Neural progenitor cell (in vitro differentiated cells): ENCODE measurements at regions not wholly inside any gene's neighbourhood (a gene's known extent, or its start where the extent isn't known, plus 50 kb on each side); places are given as distances from the start of the nearest gene placed in this dataset.

ENCODE experiments used
- DNase-seq: peaks from one replicate; pipeline ENCODE4 v3.0.0-alpha.2; 2016; ENCODE audit warnings: low spot score
- H2AFZ ChIP-seq: fragments of 200-600 bp; sonication (generic); replicated peaks from 2 replicates; pipeline ENCODE4 v1.6.1; 2016; ENCODE audit warnings: antibody characterized with exemption
- H3F3A ChIP-seq: fragments of 200-600 bp; sonication (generic); 2 replicates; pipeline ENCODE4 v1.6.1; 2016; ENCODE audit warnings: antibody characterized with exemption, low read depth
- H3K27ac ChIP-seq: fragments of 200-600 bp; sonication (generic); 2 replicates; pipeline ENCODE4 v1.5.1; 2016; ENCODE audit warnings: mild to moderate bottlenecking
- H3K27me3 ChIP-seq: fragments of 200-600 bp; sonication (generic); 2 replicates; pipeline ENCODE4 v1.6.1; 2016; ENCODE audit warnings: mild to moderate bottlenecking, moderate library complexity
- H3K36me3 ChIP-seq: fragments of 200-600 bp; sonication (generic); 2 replicates; pipeline ENCODE4 v1.5.1; 2016
- H3K4me1 ChIP-seq: fragments of 200-600 bp; sonication (generic); 2 replicates; pipeline ENCODE4 v1.6.1; 2016; ENCODE audit warnings: mixed run types
- H3K4me2 ChIP-seq: fragments of 200-600 bp; sonication (generic); 2 replicates; pipeline ENCODE4 v1.6.1; 2016
- H3K4me3 ChIP-seq: fragments of 200-600 bp; sonication (generic); 2 replicates; pipeline ENCODE4 v1.5.1; 2016
- H3K79me2 ChIP-seq: fragments of 200-600 bp; sonication (generic); 2 replicates; pipeline ENCODE4 v1.6.1; 2016; ENCODE audit warnings: low read depth
- H3K9ac ChIP-seq: fragments of 200-600 bp; sonication (generic); 2 replicates; pipeline ENCODE4 v1.6.1; 2016
- H3K9me3 ChIP-seq: fragments of 200-600 bp; sonication (generic); 2 replicates; pipeline ENCODE4 v1.5.1; 2016; ENCODE audit warnings: low read depth
- H4K20me1 ChIP-seq: fragments of 200-600 bp; sonication (generic); 2 replicates; pipeline ENCODE4 v1.6.1; 2016; ENCODE audit warnings: low read depth
- H3K27ac Mint-ChIP-seq: 3 replicates; pipeline ENCODE4 v1.8.0; 2021; ENCODE audit warnings: mixed read lengths
- H3K27me3 Mint-ChIP-seq: 2 replicates; pipeline ENCODE4 v1.8.0; 2022; ENCODE audit warnings: low read depth, mild to moderate bottlenecking, inconsistent platforms, moderate library complexity, mixed read lengths; ENCODE audit not compliant: insufficient read depth
- H3K36me3 Mint-ChIP-seq: 3 replicates; pipeline ENCODE4 v1.8.0; 2021; ENCODE audit warnings: mixed read lengths
- H3K4me1 Mint-ChIP-seq: 3 replicates; pipeline ENCODE4 v1.8.0; 2021; ENCODE audit warnings: mixed read lengths
- H3K4me3 Mint-ChIP-seq: 3 replicates; pipeline ENCODE4 v1.8.0; 2021; ENCODE audit warnings: mild to moderate bottlenecking, moderate library complexity, mixed read lengths
- H3K9me3 Mint-ChIP-seq: 3 replicates; pipeline ENCODE4 v1.8.0; 2020; ENCODE audit warnings: mixed read lengths
- EZH2 ChIP-seq: fragments of 200-600 bp; sonication (generic); IDR thresholded peaks from 2 replicates; pipeline ENCODE4 v1.6.1; 2017; ENCODE audit warnings: antibody characterized with exemption, mild to moderate bottlenecking, moderate library complexity
- EZH2phosphoT487 ChIP-seq: fragments of 200-600 bp; sonication (generic); IDR thresholded peaks from 2 replicates; pipeline ENCODE4 v1.6.1; 2017; ENCODE audit warnings: antibody characterized with exemption
- TF ChIP-seq, protein P1 (sequence below): fragments of 200-600 bp; sonication (generic); IDR thresholded peaks from 2 replicates; pipeline ENCODE4 v1.5.1; 2017; ENCODE audit warnings: antibody characterized with exemption, mild to moderate bottlenecking

DNA sequence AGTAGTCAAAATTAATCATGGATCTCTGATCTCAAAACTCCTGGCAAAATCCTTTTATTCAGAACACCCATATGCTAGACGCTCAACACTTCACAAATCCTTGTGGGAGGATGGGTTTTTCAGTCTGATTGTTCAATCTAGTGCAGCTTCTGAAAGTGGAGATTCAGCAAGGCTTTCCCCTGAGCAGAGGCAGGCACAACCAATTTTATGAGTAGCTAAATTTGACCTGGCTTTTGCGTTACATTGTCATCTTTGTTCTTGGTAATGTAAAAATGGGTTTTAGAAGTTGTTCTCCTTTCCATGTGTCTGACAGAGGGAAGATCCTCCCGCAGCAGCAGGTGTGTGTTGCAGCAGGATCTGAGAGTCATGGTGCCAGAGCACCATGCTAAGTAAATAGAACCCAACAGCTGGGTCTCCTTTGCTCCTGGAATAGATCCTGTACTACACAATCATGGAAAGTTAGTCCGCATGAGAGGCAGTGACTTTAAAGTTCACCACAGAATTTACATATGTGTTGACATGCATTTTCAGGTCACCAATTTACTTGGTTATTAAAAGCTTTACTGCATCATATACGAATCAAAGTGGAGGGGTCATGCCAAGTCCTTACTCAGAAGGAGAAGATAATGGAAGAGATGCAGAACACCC is 70.1 kb upstream of the MEF2C start:
- Histone ChIP-seq H3K4me3 (no peak overlapping the region), H3K27me3 (no peaks in the 10 kb centered on the region), H3K4me1 (peaks cover 24% of the 10 kb centered on the region), H3F3A (peaks cover 4% of the 10 kb centered on the region), H3K36me3 (no peaks in the 10 kb centered on the region), H4K20me1 (no peaks in the 10 kb centered on the region), H3K9me3 (no peaks in the 10 kb centered on the region), H3K4me2 (no peak overlapping the region), H3K79me2 (no peaks in the 10 kb centered on the region), H3K9ac (no peak overlapping the region), H2AFZ (no peak overlapping the region), H3K27ac (no peak overlapping the region)
- Mint-ChIP-seq H3K4me1 (peaks cover 3% of the 10 kb centered on the region), H3K27me3 (no peaks in the 10 kb centered on the region), H3K27ac (no peak overlapping the region), H3K9me3 (no peaks in the 10 kb centered on the region), H3K36me3 (no peaks in the 10 kb centered on the region), H3K4me3 (no peak overlapping the region)
- DNase-seq: no peak
- no peak for TF ChIP-seq EZH2phosphoT487
- TF ChIP-seq, protein P1, sequence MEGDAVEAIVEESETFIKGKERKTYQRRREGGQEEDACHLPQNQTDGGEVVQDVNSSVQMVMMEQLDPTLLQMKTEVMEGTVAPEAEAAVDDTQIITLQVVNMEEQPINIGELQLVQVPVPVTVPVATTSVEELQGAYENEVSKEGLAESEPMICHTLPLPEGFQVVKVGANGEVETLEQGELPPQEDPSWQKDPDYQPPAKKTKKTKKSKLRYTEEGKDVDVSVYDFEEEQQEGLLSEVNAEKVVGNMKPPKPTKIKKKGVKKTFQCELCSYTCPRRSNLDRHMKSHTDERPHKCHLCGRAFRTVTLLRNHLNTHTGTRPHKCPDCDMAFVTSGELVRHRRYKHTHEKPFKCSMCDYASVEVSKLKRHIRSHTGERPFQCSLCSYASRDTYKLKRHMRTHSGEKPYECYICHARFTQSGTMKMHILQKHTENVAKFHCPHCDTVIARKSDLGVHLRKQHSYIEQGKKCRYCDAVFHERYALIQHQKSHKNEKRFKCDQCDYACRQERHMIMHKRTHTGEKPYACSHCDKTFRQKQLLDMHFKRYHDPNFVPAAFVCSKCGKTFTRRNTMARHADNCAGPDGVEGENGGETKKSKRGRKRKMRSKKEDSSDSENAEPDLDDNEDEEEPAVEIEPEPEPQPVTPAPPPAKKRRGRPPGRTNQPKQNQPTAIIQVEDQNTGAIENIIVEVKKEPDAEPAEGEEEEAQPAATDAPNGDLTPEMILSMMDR: no peak
- no peak for TF ChIP-seq EZH2

GRCh38 chr5:88952344-88952743 is 69.4 kb upstream of the MEF2C start:
- no peak overlapping the region for H3K27ac ChIP-seq
- H3K36me3 Mint-ChIP-seq: no peaks in the 10 kb centered on the region
- H3K4me1 Mint-ChIP-seq: peaks cover 3% of the 10 kb centered on the region
- no peaks in the 10 kb centered on the region for H3K9me3 Mint-ChIP-seq
- peaks cover 24% of the 10 kb centered on the region for H3K4me1 ChIP-seq
- H3K27me3 Mint-ChIP-seq: no peaks in the 10 kb centered on the region
- no peak overlapping the region for H3K9ac ChIP-seq
- H3K4me2 ChIP-seq: no peak overlapping the region
- no peaks in the 10 kb centered on the region for H4K20me1 ChIP-seq
- no peak overlapping the region for H3K4me3 Mint-ChIP-seq
- TF ChIP-seq EZH2phosphoT487: no peak
- TF ChIP-seq, protein P1: no peak
- no peak for TF ChIP-seq EZH2
- H3K36me3 ChIP-seq: no peaks in the 10 kb centered on the region
- H3K79me2 ChIP-seq: no peaks in the 10 kb centered on the region
- no peaks in the 10 kb centered on the region for H3K27me3 ChIP-seq
- no peak overlapping the region for H3K27ac Mint-ChIP-seq
- H2AFZ ChIP-seq: no peak overlapping the region
- H3K4me3 ChIP-seq: no peak overlapping the region
- H3K9me3 ChIP-seq: no peaks in the 10 kb centered on the region
- peak; percentile 9 for DNase-seq
- peaks cover 4% of the 10 kb centered on the region for H3F3A ChIP-seq

DNA sequence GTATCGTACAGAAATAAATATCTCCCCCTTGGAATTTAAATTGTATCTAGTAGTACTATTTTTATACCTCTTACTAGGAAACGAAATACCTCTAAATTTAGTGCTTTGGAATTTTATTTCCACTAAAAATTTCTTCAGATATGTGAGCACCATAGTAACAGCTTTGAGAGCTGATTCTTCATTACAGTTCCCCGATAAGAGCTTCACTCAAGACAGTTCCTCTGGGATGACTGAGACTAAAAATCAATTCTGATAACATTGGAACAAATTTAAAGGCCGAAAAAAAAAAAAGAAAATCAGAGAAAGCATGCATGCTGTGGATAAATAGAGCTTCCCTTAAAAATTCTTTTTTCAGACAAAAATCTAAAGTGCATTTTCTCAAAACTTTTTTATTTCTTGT is 68.5 kb upstream of the MEF2C start:
- H3F3A ChIP-seq: peaks cover 4% of the 10 kb centered on the region
- Mint-ChIP-seq H3K4me3 (no peak overlapping the region), H3K36me3 (no peaks in the 10 kb centered on the region), H3K4me1 (peaks cover 3% of the 10 kb centered on the region), H3K9me3 (no peaks in the 10 kb centered on the region), H3K27me3 (no peaks in the 10 kb centered on the region), H3K27ac (no peak overlapping the region)
- no peaks in the 10 kb centered on the region for H4K20me1 ChIP-seq
- H3K4me1 ChIP-seq: peaks cover 24% of the 10 kb centered on the region
- no peak overlapping the region for H2AFZ ChIP-seq
- no peak for DNase-seq
- H3K4me2 ChIP-seq: no peak overlapping the region
- no peaks in the 10 kb centered on the region for H3K27me3 ChIP-seq
- H3K9me3 ChIP-seq: no peaks in the 10 kb centered on the region
- H3K79me2 ChIP-seq: no peaks in the 10 kb centered on the region
- no peak overlapping the region for H3K27ac ChIP-seq
- H3K4me3 ChIP-seq: no peak overlapping the region
- no peaks in the 10 kb centered on the region for H3K36me3 ChIP-seq
- no peak for TF ChIP-seq EZH2
- TF ChIP-seq EZH2phosphoT487: no peak
- TF ChIP-seq, protein P1: no peak
- no peak overlapping the region for H3K9ac ChIP-seq
